ENCODE measurements at regions not wholly inside any gene's neighbourhood (a gene's known extent, or its start where the extent isn't known, plus 50 kb on each side); places are given as distances from the start of the nearest gene placed in this dataset.
"Not testable (repeated sequence)": the region's sequence is repeated elsewhere in the genome, so short reads cannot be mapped to it uniquely, and the experiment has no call there.

- no peak overlapping the region for H3K4me3 ChIP-seq (ENCODE audit: low read length)
- H3K9me3 ChIP-seq (ENCODE audit: control insufficient read depth, low read length), result no peaks in the 10 kb centered on the region
- H3K9ac ChIP-seq (ENCODE audit: low read length), result no peak overlapping the region
- peaks cover under 1% of the 10 kb centered on the region for H3K27me3 ChIP-seq (replicated peaks; ENCODE audit: control insufficient read depth, insufficient read depth, low read length)
- H3K36me3 ChIP-seq (ENCODE audit: control insufficient read depth, insufficient read depth, low read length, severe bottlenecking), result no peaks in the 10 kb centered on the region
- H3K4me1 ChIP-seq (ENCODE audit: control insufficient read depth, insufficient read depth, low read length), result no peaks in the 10 kb centered on the region
- DNase-seq (ENCODE audit: low read depth), result no peak
These were observed 99.5 kb downstream of the FMR1NB start for GRCh38 chrX:148080593-148080992.

- Histone ChIP-seq H3K27me3 (replicated peaks; ENCODE audit: control insufficient read depth, insufficient read depth, low read length) (peaks cover 4% of the 10 kb centered on the region), H3K4me1 (ENCODE audit: control insufficient read depth, insufficient read depth, low read length) (no peaks in the 10 kb centered on the region), H3K9ac (ENCODE audit: low read length) (no peak overlapping the region), H3K36me3 (ENCODE audit: control insufficient read depth, insufficient read depth, low read length, severe bottlenecking) (no peaks in the 10 kb centered on the region), H3K9me3 (ENCODE audit: control insufficient read depth, low read length) (no peaks in the 10 kb centered on the region), H3K4me3 (ENCODE audit: low read length) (no peak overlapping the region)
- no peak for DNase-seq (ENCODE audit: low read depth)
These were observed 103.5 kb downstream of the FMR1NB start for GRCh38 chrX:148084611-148085010.

- Histone ChIP-seq H3K36me3 (ENCODE audit: control insufficient read depth, insufficient read depth, low read length, severe bottlenecking) (no peaks in the 10 kb centered on the region), H3K9ac (ENCODE audit: low read length) (no peak overlapping the region), H3K4me1 (ENCODE audit: control insufficient read depth, insufficient read depth, low read length) (no peaks in the 10 kb centered on the region), H3K4me3 (ENCODE audit: low read length) (no peak overlapping the region), H3K27me3 (replicated peaks; ENCODE audit: control insufficient read depth, insufficient read depth, low read length) (no peaks in the 10 kb centered on the region), H3K9me3 (ENCODE audit: control insufficient read depth, low read length) (peaks cover 6% of the 10 kb centered on the region)
- DNase-seq (ENCODE audit: low read depth), result no peak
These were observed 139.0 kb downstream of the FMR1NB start for GRCh38 chrX:148120151-148120550.

- Histone ChIP-seq H3K4me3 (ENCODE audit: low read length) (no peak overlapping the region), H3K9me3 (ENCODE audit: control insufficient read depth, low read length) (peaks cover 6% of the 10 kb centered on the region), H3K9ac (ENCODE audit: low read length) (no peak overlapping the region), H3K4me1 (ENCODE audit: control insufficient read depth, insufficient read depth, low read length) (no peaks in the 10 kb centered on the region), H3K36me3 (ENCODE audit: control insufficient read depth, insufficient read depth, low read length, severe bottlenecking) (no peaks in the 10 kb centered on the region), H3K27me3 (replicated peaks; ENCODE audit: control insufficient read depth, insufficient read depth, low read length) (no peaks in the 10 kb centered on the region)
- no peak for DNase-seq (ENCODE audit: low read depth)
These were observed 140.0 kb downstream of the FMR1NB start for GRCh38 chrX:148120999-148121623.

GRCh38 chrX:148128872-148129505 lies 147.9 kb downstream of the FMR1NB start:
- H3K36me3 ChIP-seq (ENCODE audit: control insufficient read depth, insufficient read depth, low read length, severe bottlenecking); H3K4me1 ChIP-seq (ENCODE audit: control insufficient read depth, insufficient read depth, low read length); H3K27me3 ChIP-seq (replicated peaks; ENCODE audit: control insufficient read depth, insufficient read depth, low read length); H3K4me3 ChIP-seq (ENCODE audit: low read length); H3K9me3 ChIP-seq (ENCODE audit: control insufficient read depth, low read length); DNase-seq (ENCODE audit: low read depth); H3K9ac ChIP-seq (ENCODE audit: low read length): not testable (repeated sequence)

GRCh38 chrX:148133105-148133725 lies 152.1 kb downstream of the FMR1NB start:
- DNase-seq (ENCODE audit: low read depth), result no peak
- H3K4me3 ChIP-seq (ENCODE audit: low read length), result no peak overlapping the region
- peaks cover 8% of the 10 kb centered on the region for H3K4me1 ChIP-seq (ENCODE audit: control insufficient read depth, insufficient read depth, low read length)
- H3K9ac ChIP-seq (ENCODE audit: low read length), result no peak overlapping the region
- no peaks in the 10 kb centered on the region for H3K36me3 ChIP-seq (ENCODE audit: control insufficient read depth, insufficient read depth, low read length, severe bottlenecking)
- H3K9me3 ChIP-seq (ENCODE audit: control insufficient read depth, low read length), result no peaks in the 10 kb centered on the region
- H3K27me3 ChIP-seq (replicated peaks; ENCODE audit: control insufficient read depth, insufficient read depth, low read length), result peaks cover 6% of the 10 kb centered on the region

- no peaks in the 10 kb centered on the region for H3K9me3 ChIP-seq (ENCODE audit: control insufficient read depth, low read length)
- no peaks in the 10 kb centered on the region for H3K36me3 ChIP-seq (ENCODE audit: control insufficient read depth, insufficient read depth, low read length, severe bottlenecking)
- H3K4me3 ChIP-seq (ENCODE audit: low read length), result no peak overlapping the region
- H3K9ac ChIP-seq (ENCODE audit: low read length), result no peak overlapping the region
- DNase-seq (ENCODE audit: low read depth), result no peak
- peaks cover 8% of the 10 kb centered on the region for H3K4me1 ChIP-seq (ENCODE audit: control insufficient read depth, insufficient read depth, low read length)
- H3K27me3 ChIP-seq (replicated peaks; ENCODE audit: control insufficient read depth, insufficient read depth, low read length), result peaks cover 6% of the 10 kb centered on the region
These were observed 153.4 kb downstream of the FMR1NB start for GRCh38 chrX:148134578-148134977.

- Histone ChIP-seq H3K4me3 (ENCODE audit: low read length) (no peak overlapping the region), H3K4me1 (ENCODE audit: control insufficient read depth, insufficient read depth, low read length) (peaks cover 8% of the 10 kb centered on the region), H3K36me3 (ENCODE audit: control insufficient read depth, insufficient read depth, low read length, severe bottlenecking) (no peaks in the 10 kb centered on the region), H3K27me3 (replicated peaks; ENCODE audit: control insufficient read depth, insufficient read depth, low read length) (peaks cover 6% of the 10 kb centered on the region), H3K9ac (ENCODE audit: low read length) (no peak overlapping the region), H3K9me3 (ENCODE audit: control insufficient read depth, low read length) (no peaks in the 10 kb centered on the region)
- DNase-seq (ENCODE audit: low read depth), result no peak
These were observed 154.6 kb downstream of the FMR1NB start for GRCh38 chrX:148135738-148136137.

- H3K9ac ChIP-seq (ENCODE audit: low read length), result no peak overlapping the region
- H3K9me3 ChIP-seq (ENCODE audit: control insufficient read depth, low read length), result no peaks in the 10 kb centered on the region
- H3K27me3 ChIP-seq (replicated peaks; ENCODE audit: control insufficient read depth, insufficient read depth, low read length), result no peaks in the 10 kb centered on the region
- DNase-seq (ENCODE audit: low read depth), result no peak
- no peaks in the 10 kb centered on the region for H3K36me3 ChIP-seq (ENCODE audit: control insufficient read depth, insufficient read depth, low read length, severe bottlenecking)
- no peak overlapping the region for H3K4me3 ChIP-seq (ENCODE audit: low read length)
- H3K4me1 ChIP-seq (ENCODE audit: control insufficient read depth, insufficient read depth, low read length), result no peaks in the 10 kb centered on the region
These were observed 165.0 kb downstream of the FMR1NB start for GRCh38 chrX:148146121-148146520.

GRCh38 chrX:148156986-148157385 lies 175.8 kb downstream of the FMR1NB start:
- Histone ChIP-seq H3K9ac (ENCODE audit: low read length) (no peak overlapping the region), H3K4me3 (ENCODE audit: low read length) (no peak overlapping the region), H3K4me1 (ENCODE audit: control insufficient read depth, insufficient read depth, low read length) (no peaks in the 10 kb centered on the region), H3K27me3 (replicated peaks; ENCODE audit: control insufficient read depth, insufficient read depth, low read length) (peaks cover 4% of the 10 kb centered on the region), H3K36me3 (ENCODE audit: control insufficient read depth, insufficient read depth, low read length, severe bottlenecking) (no peaks in the 10 kb centered on the region), H3K9me3 (ENCODE audit: control insufficient read depth, low read length) (no peaks in the 10 kb centered on the region)
- no peak for DNase-seq (ENCODE audit: low read depth)

GRCh38 chrX:148159796-148160195 lies 178.7 kb downstream of the FMR1NB start:
- DNase-seq (ENCODE audit: low read depth), result no peak
- Histone ChIP-seq H3K4me1 (ENCODE audit: control insufficient read depth, insufficient read depth, low read length) (no peaks in the 10 kb centered on the region), H3K4me3 (ENCODE audit: low read length) (no peak overlapping the region), H3K9me3 (ENCODE audit: control insufficient read depth, low read length) (no peaks in the 10 kb centered on the region), H3K9ac (ENCODE audit: low read length) (no peak overlapping the region), H3K27me3 (replicated peaks; ENCODE audit: control insufficient read depth, insufficient read depth, low read length) (peaks cover 4% of the 10 kb centered on the region), H3K36me3 (ENCODE audit: control insufficient read depth, insufficient read depth, low read length, severe bottlenecking) (no peaks in the 10 kb centered on the region)
